GM10266 (cell line): ENCODE measurements at regions not wholly inside any gene's neighbourhood (a gene's known extent, or its start where the extent isn't known, plus 50 kb on each side); places are given as distances from the start of the nearest gene placed in this dataset.

Experiments used
- DNase-seq: peaks from one replicate; pipeline ENCODE4 v3.0.0; 2012; ENCODE audit errors: extremely low spot score
- CTCF ChIP-seq: IDR thresholded peaks from 2 replicates; pipeline ENCODE4 v1.5.1; 2012; ENCODE audit warnings: mild to moderate bottlenecking, low read depth; ENCODE audit not compliant: control insufficient read depth, insufficient read depth; ENCODE audit errors: missing control alignments

GRCh38 chr5:33212439-33212838 is 228.3 kb upstream of the TARS1 start:
- no peak for TF ChIP-seq CTCF
- no peak for DNase-seq

- TF ChIP-seq CTCF, result no peak
- DNase-seq, result no peak
Measured at GRCh38 chr5:33212900-33213299, 227.9 kb upstream of the TARS1 start.

DNA sequence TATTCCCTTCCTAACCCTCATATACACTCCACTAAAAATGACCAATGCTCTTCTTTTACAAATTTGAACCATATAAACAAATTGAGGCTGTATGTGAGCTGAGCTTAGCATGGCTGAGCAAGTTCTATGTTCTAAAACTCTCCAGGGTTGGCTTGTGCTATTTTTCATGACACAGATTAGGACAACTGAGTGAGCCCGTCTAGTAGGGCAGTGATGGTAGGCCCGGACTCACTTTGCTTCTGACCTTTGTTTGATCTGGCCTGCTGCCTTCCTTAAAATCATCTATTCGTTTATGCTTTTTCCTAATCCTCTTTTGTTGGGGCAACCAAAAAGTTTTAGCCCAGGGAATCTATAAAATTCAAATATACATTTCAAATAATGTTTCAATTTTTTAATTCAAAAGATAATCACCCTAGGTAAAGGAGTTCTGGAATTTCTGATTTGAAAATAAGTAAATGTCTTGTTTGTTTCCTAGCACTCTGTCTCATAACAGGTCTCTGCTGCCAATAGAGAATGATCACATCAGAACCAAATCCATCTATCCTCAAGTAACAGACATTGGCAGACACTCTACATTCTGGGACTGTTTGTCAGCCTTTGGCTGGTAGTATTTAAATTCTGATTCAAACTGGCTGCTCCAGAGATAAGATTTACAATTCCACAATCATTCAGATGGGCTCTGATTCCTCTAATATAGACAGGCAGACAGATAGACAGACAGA is 217.0 kb upstream of the TARS1 start:
- TF ChIP-seq CTCF, result no peak
- DNase-seq, result no peak

- no peak for TF ChIP-seq CTCF
Measured at GRCh38 chr5:33224285-33224961, 216.3 kb upstream of the TARS1 start.

GRCh38 chr5:33227247-33227646 is 213.5 kb upstream of the TARS1 start:
- TF ChIP-seq CTCF, result no peak
- no peak for DNase-seq

More at GRCh38 chr5:33224285-33224961, 216.3 kb upstream of the TARS1 start:
- DNase-seq, result no peak

DNA sequence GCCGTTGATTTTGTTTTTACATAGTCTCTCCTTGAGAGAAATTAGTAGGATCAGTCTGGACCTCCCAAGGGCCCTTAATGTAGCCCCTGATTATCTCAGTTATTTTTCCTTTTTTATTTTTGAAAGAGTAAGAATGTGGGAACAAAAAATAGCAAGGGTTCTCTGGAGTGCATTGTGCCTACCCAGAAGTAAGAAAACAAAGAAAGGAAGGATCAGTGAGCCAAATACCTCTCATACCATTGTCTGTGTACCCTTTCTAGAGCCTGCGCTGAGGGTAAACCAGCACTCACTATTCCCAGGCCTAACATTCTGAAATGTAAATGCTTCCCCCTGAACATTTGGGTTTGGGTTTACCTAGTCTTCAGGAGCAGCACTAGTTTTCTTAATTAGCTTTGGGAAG is 213.0 kb upstream of the TARS1 start:
- TF ChIP-seq CTCF, result no peak
- no peak for DNase-seq

DNA sequence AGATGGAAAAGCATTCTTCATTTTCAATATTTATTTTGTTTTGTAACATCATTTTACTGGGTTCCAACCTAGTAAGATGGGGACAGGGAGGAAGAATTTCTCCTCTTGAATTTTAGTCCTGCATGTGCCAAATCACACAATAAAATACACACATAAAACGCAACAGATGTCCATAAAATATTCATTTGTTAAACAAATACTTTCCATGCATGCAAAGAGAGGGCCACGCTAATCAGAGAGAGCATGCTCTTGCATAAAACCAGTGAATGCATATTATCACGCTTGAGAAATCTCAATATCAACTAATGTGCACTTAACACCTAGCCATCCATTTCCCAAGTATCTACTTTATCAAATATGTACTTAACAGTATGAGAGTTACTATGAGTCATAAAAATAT is 212.6 kb upstream of the TARS1 start:
- no peak for TF ChIP-seq CTCF
- no peak for DNase-seq
